ENCODE measurements at regions not wholly inside any gene's neighbourhood (a gene's known extent, or its start where the extent isn't known, plus 50 kb on each side); places are given as distances from the start of the nearest gene placed in this dataset.

- no peak for TF ChIP-seq ZBTB7A (IDR thresholded peaks at IDR 0.05; ENCODE audit: low read depth)
- TF ChIP-seq EP300 (IDR thresholded peaks at IDR 0.05; ENCODE audit: borderline replicate concordance) = no peak
- TF ChIP-seq YY1 (IDR thresholded peaks at IDR 0.05; ENCODE audit: low read depth) = no peak
- TF ChIP-seq NFIC (IDR thresholded peaks at IDR 0.05) = no peak
- TF ChIP-seq FOXM1 (IDR thresholded peaks at IDR 0.05; ENCODE audit: borderline replicate concordance, low read depth) = no peak
- no peak for TF ChIP-seq RAD21 (IDR thresholded peaks at IDR 0.05; ENCODE audit: low read depth)
- TF ChIP-seq TCF12 (IDR thresholded peaks at IDR 0.05; ENCODE audit: low read depth) = no peak
Observed at GRCh38 chr11:104570078-104570701, 328.1 kb downstream of the CASP12 start.
